Peyer's patch (tissue), 4 donors: ENCODE measurements at regions not wholly inside any gene's neighbourhood (a gene's known extent, or its start where the extent isn't known, plus 50 kb on each side); places are given as distances from the start of the nearest gene placed in this dataset.
A peak's percentile ranks its signal among the peaks of the same experiment; 100 is the strongest.

Source experiments
- DNase-seq, 3 donors: peaks; one replicate each; pipeline ENCODE4 v3.0.0-alpha.2; 2017 to 2019
- H3K27ac ChIP-seq, 4 donors: fragments of 200-600 bp; sonication (generic); one replicate each; pipeline ENCODE4 v1.5.1; 2016 to 2019
- H3K27me3 ChIP-seq, 2 donors: fragments of 200-600 bp; sonication (generic); one replicate each; pipeline ENCODE4 v1.5.1; 2019
- H3K36me3 ChIP-seq, 3 donors: fragments of 200-600 bp; sonication (generic); one replicate each; pipeline ENCODE4 v1.5.1; 2016 to 2019
- H3K4me1 ChIP-seq, 4 donors: fragments of 200-600 bp; sonication (generic); one replicate each; pipeline ENCODE4 v1.5.1; 2016 to 2019
- H3K4me3 ChIP-seq, 4 donors: fragments of 200-600 bp; sonication (generic); 1 replicate in 3 of 4; 2 replicates in 1 of 4; pipeline ENCODE4 v1.5.1; 2016 to 2019; ENCODE audit warnings: mild to moderate bottlenecking in 1 of 4
- H3K9me3 ChIP-seq, 4 donors: fragments of 200-600 bp; sonication (generic); one replicate each; pipeline ENCODE4 v1.5.1; 2016 to 2019; ENCODE audit warnings: mild to moderate bottlenecking in 1 of 4
- CTCF ChIP-seq, 6 experiments: fragments of 450-650 bp in 4 of 6; fragments of 200-600 bp in 2 of 6; sonication (generic) in 1 of 6; IDR thresholded peaks; one replicate each; pipeline ENCODE4 v1.5.1; 2017 to 2019; ENCODE audit warnings: antibody characterized with exemption in 6 of 6, mild to moderate bottlenecking in 3 of 6, moderate library complexity in 1 of 6
- POLR2A ChIP-seq, 2 donors: fragments of 450-650 bp; IDR thresholded peaks; one replicate each; pipeline ENCODE4 v1.5.1; 2017; ENCODE audit warnings: antibody characterized with exemption in 2 of 2, mild to moderate bottlenecking in 2 of 2, moderate library complexity in 2 of 2

GRCh38 chr2:16526193-16526592 is 139.4 kb downstream of the CYRIA start:
- Histone ChIP-seq H3K4me1 (no peaks in the 10 kb centered on the region), H3K36me3 (no peaks in the 10 kb centered on the region), H3K27me3 (no peaks in the 10 kb centered on the region), H3K4me3 (no peak overlapping the region), H3K27ac (no peak overlapping the region), H3K9me3 (no peaks in the 10 kb centered on the region)
- DNase-seq: no peak
- no peak for TF ChIP-seq POLR2A (IDR thresholded peaks at IDR 0.05)
- no peak for TF ChIP-seq CTCF (IDR thresholded peaks at IDR 0.05)

- TF ChIP-seq POLR2A (IDR thresholded peaks at IDR 0.05) (no peak), CTCF (IDR thresholded peaks at IDR 0.05) (peak in 4 of 6 experiments; percentile 23 to 29 (median 27))
- Histone ChIP-seq H3K36me3 (no peaks in the 10 kb centered on the region), H3K4me1 (no peaks in the 10 kb centered on the region), H3K27ac (no peak overlapping the region), H3K27me3 (no peaks in the 10 kb centered on the region), H3K9me3 (no peaks in the 10 kb centered on the region), H3K4me3 (no peak overlapping the region)
- DNase-seq: no peak
Measured at GRCh38 chr2:16525265-16525887, 140.3 kb downstream of the CYRIA start.

GRCh38 chr2:16523711-16524110 is 141.9 kb downstream of the CYRIA start:
- Histone ChIP-seq H3K4me3 (no peak overlapping the region), H3K4me1 (no peaks in the 10 kb centered on the region), H3K27me3 (no peaks in the 10 kb centered on the region), H3K27ac (no peak overlapping the region), H3K9me3 (no peaks in the 10 kb centered on the region), H3K36me3 (no peaks in the 10 kb centered on the region)
- TF ChIP-seq POLR2A (IDR thresholded peaks at IDR 0.05) (no peak), CTCF (IDR thresholded peaks at IDR 0.05) (no peak)
- no peak for DNase-seq

- no peaks in the 10 kb centered on the region for H3K27me3 ChIP-seq
- no peak for DNase-seq
- H3K36me3 ChIP-seq: no peaks in the 10 kb centered on the region
- H3K9me3 ChIP-seq: no peaks in the 10 kb centered on the region
- H3K4me1 ChIP-seq: no peaks in the 10 kb centered on the region
- no peak overlapping the region for H3K27ac ChIP-seq
- no peak for TF ChIP-seq POLR2A (IDR thresholded peaks at IDR 0.05)
- no peak for TF ChIP-seq CTCF (IDR thresholded peaks at IDR 0.05)
- no peak overlapping the region for H3K4me3 ChIP-seq
Measured at GRCh38 chr2:16522031-16522831, 143.4 kb downstream of the CYRIA start.

GRCh38 chr2:16520891-16521290 is 144.7 kb downstream of the CYRIA start:
- H3K9me3 ChIP-seq: no peaks in the 10 kb centered on the region

More at GRCh38 chr2:16520891-16521290, 144.7 kb downstream of the CYRIA start:
- Histone ChIP-seq H3K27me3 (no peaks in the 10 kb centered on the region), H3K4me3 (no peak overlapping the region), H3K4me1 (no peaks in the 10 kb centered on the region), H3K27ac (no peak overlapping the region), H3K36me3 (no peaks in the 10 kb centered on the region)
- DNase-seq: no peak
- TF ChIP-seq POLR2A (IDR thresholded peaks at IDR 0.05): no peak
- TF ChIP-seq CTCF (IDR thresholded peaks at IDR 0.05): no peak
